Astrocyte (in vitro differentiated cells and primary cell): ENCODE measurements at regions not wholly inside any gene's neighbourhood (a gene's known extent, or its start where the extent isn't known, plus 50 kb on each side); places are given as distances from the start of the nearest gene placed in this dataset.

Source experiments
- DNase-seq: peaks from one replicate; pipeline ENCODE4 v3.0.0-alpha.2; 2010; ENCODE audit warnings: low read depth
- FAIRE-seq: peaks from 2 replicates; lab custom pipeline; 2011; peaks lifted over from hg19 to GRCh38; lab: Jason Lieb, UNC
- H2AFZ ChIP-seq: 2 replicates; pipeline ENCODE4 v1.6.0; 2012; ENCODE audit warnings: low read depth, low read length, inconsistent platforms
- H3K27ac ChIP-seq: 2 replicates; pipeline ENCODE4 v1.5.1; 2011; ENCODE audit warnings: low read depth, low read length, inconsistent platforms
- H3K27me3 ChIP-seq: 2 replicates; pipeline ENCODE4 v1.6.0; 2011; ENCODE audit warnings: low read length, inconsistent platforms; ENCODE audit not compliant: insufficient read depth
- H3K36me3 ChIP-seq: 2 replicates; pipeline ENCODE4 v1.5.1; 2011; ENCODE audit warnings: low read length, inconsistent platforms; ENCODE audit not compliant: insufficient read depth
- H3K4me1 ChIP-seq: 2 replicates; pipeline ENCODE4 v1.5.1; 2011; ENCODE audit warnings: low read length, inconsistent platforms; ENCODE audit not compliant: insufficient read depth
- H3K4me2 ChIP-seq: 2 replicates; pipeline ENCODE4 v1.6.0; 2012; ENCODE audit warnings: low read length, inconsistent platforms
- H3K4me3 ChIP-seq: 2 replicates; pipeline ENCODE4 v1.5.1; 2011; ENCODE audit warnings: low read depth, mild to moderate bottlenecking, low read length, inconsistent platforms; ENCODE audit not compliant: insufficient read depth
- H3K79me2 ChIP-seq: 2 replicates; pipeline ENCODE4 v1.6.0; 2012; ENCODE audit warnings: mild to moderate bottlenecking, low read length, inconsistent platforms; ENCODE audit not compliant: insufficient read depth
- H3K9ac ChIP-seq: 2 replicates; pipeline ENCODE4 v1.6.0; 2012; ENCODE audit warnings: mild to moderate bottlenecking, low read length, inconsistent platforms
- H3K9me3 ChIP-seq: 2 replicates; pipeline ENCODE4 v1.5.1; 2012; ENCODE audit warnings: low read depth, mild to moderate bottlenecking, low read length, inconsistent platforms; ENCODE audit not compliant: insufficient read depth
- H4K20me1 ChIP-seq: 2 replicates; pipeline ENCODE4 v1.6.0; 2012; ENCODE audit warnings: low read length, inconsistent platforms; ENCODE audit not compliant: insufficient read depth
- H3K27ac Mint-ChIP-seq: one replicate; pipeline ENCODE4 v1.8.0; 2021; ENCODE audit warnings: mild to moderate bottlenecking, mixed read lengths; ENCODE audit not compliant: unreplicated experiment
- H3K27me3 Mint-ChIP-seq: one replicate; pipeline ENCODE4 v1.8.0; 2021; ENCODE audit warnings: low read depth, mixed read lengths; ENCODE audit not compliant: unreplicated experiment
- H3K36me3 Mint-ChIP-seq: one replicate; pipeline ENCODE4 v1.8.0; 2021; ENCODE audit warnings: low read depth, mixed read lengths; ENCODE audit not compliant: unreplicated experiment
- H3K4me1 Mint-ChIP-seq: one replicate; pipeline ENCODE4 v1.8.0; 2021; ENCODE audit warnings: low read depth, mixed read lengths; ENCODE audit not compliant: unreplicated experiment
- H3K4me3 Mint-ChIP-seq: one replicate; pipeline ENCODE4 v1.8.0; 2021; ENCODE audit warnings: mild to moderate bottlenecking, moderate library complexity, mixed read lengths; ENCODE audit not compliant: unreplicated experiment
- H3K9me3 Mint-ChIP-seq: one replicate; pipeline ENCODE4 v1.8.0; 2021; ENCODE audit warnings: mild to moderate bottlenecking, mixed read lengths; ENCODE audit not compliant: unreplicated experiment
- CTCF ChIP-seq: IDR thresholded peaks from 2 replicates; pipeline ENCODE4 v1.5.1; 2011; ENCODE audit warnings: low read depth, mild to moderate bottlenecking, inconsistent platforms, low read length, moderate library complexity; ENCODE audit not compliant: insufficient read depth
- EZH2 ChIP-seq: IDR thresholded peaks from 2 replicates; pipeline ENCODE4 v1.6.1; 2012; ENCODE audit warnings: mild to moderate bottlenecking, low read length, inconsistent platforms; ENCODE audit not compliant: insufficient read depth

DNA sequence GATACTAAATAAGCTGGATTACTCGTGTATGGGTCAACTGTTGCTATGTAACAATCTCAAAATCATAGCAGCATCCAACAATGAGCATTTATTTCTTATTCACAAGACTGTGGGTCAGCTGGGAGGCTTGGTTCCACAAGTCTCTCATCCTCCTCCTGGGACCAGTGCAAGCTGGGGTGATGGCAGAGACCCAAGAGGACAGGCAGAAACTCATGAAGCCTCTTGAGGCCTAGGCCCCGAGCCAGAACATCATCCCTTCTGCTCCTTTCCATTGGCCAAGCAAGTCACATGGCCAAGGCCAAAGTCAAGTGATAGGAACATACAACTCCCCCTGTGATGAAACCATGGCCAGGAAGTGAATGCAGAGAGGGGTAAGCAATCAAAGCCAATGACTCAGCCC lies 422.1 kb downstream of the BCOR start:
- Histone ChIP-seq H3K4me1 (no peaks in the 10 kb centered on the region), H3K9me3 (no peaks in the 10 kb centered on the region), H3K27ac (no peak overlapping the region), H3K36me3 (no peaks in the 10 kb centered on the region), H3K79me2 (no peaks in the 10 kb centered on the region), H4K20me1 (no peaks in the 10 kb centered on the region), H3K4me3 (no peak overlapping the region), H2AFZ (no peak overlapping the region), H3K27me3 (no peaks in the 10 kb centered on the region), H3K4me2 (no peak overlapping the region), H3K9ac (no peak overlapping the region)
- Mint-ChIP-seq H3K9me3 (no peaks in the 10 kb centered on the region), H3K4me1 (peaks cover 2% of the 10 kb centered on the region), H3K27me3 (peaks cover 11% of the 10 kb centered on the region), H3K27ac (no peak overlapping the region), H3K4me3 (no peak overlapping the region), H3K36me3 (no peaks in the 10 kb centered on the region)
- TF ChIP-seq EZH2, result no peak
- TF ChIP-seq CTCF, result no peak
- FAIRE-seq (no peak), DNase-seq (no peak)

DNA sequence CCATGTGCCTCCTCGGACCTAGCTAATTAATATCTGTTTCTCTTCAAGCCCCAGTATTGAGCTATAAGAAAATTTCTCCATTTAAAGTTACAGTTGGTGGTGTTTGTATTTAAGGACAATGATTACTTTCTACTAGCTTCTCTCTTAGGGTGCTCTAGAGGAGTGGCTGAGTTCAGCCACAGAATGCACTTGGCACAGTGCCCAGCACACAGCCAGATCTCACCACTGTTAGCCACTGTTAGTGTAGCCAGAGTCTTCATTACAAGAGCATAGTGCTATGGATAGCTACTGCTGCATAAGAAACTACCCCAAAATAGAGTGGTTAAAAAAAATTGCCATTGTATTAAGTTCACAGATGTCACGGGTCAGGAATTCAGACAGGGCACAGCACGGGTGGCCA lies 421.3 kb downstream of the BCOR start:
- no peaks in the 10 kb centered on the region for H3K27me3 ChIP-seq
- H3K79me2 ChIP-seq, result no peaks in the 10 kb centered on the region
- H2AFZ ChIP-seq, result no peak overlapping the region
- DNase-seq (no peak), FAIRE-seq (peak; percentile 5)
- Mint-ChIP-seq H3K27ac (no peak overlapping the region), H3K9me3 (no peaks in the 10 kb centered on the region), H3K4me3 (no peak overlapping the region), H3K27me3 (peaks cover 11% of the 10 kb centered on the region), H3K4me1 (no peaks in the 10 kb centered on the region), H3K36me3 (no peaks in the 10 kb centered on the region)
- no peak overlapping the region for H3K4me2 ChIP-seq
- TF ChIP-seq CTCF, result no peak
- no peak for TF ChIP-seq EZH2
- no peaks in the 10 kb centered on the region for H3K9me3 ChIP-seq
- H3K4me3 ChIP-seq, result no peak overlapping the region
- no peaks in the 10 kb centered on the region for H3K4me1 ChIP-seq
- H3K36me3 ChIP-seq, result no peaks in the 10 kb centered on the region
- no peaks in the 10 kb centered on the region for H4K20me1 ChIP-seq
- no peak overlapping the region for H3K9ac ChIP-seq
- no peak overlapping the region for H3K27ac ChIP-seq

GRCh38 chrX:39677585-39677977 lies 420.2 kb downstream of the BCOR start:
- Mint-ChIP-seq H3K9me3 (no peaks in the 10 kb centered on the region), H3K4me3 (no peak overlapping the region), H3K27ac (no peak overlapping the region), H3K4me1 (no peaks in the 10 kb centered on the region), H3K27me3 (peaks cover 14% of the 10 kb centered on the region), H3K36me3 (no peaks in the 10 kb centered on the region)
- no peak overlapping the region for H3K9ac ChIP-seq
- H3K4me2 ChIP-seq, result no peak overlapping the region
- no peaks in the 10 kb centered on the region for H3K27me3 ChIP-seq
- no peak overlapping the region for H3K4me3 ChIP-seq
- DNase-seq, result no peak
- H3K27ac ChIP-seq, result no peak overlapping the region
- no peaks in the 10 kb centered on the region for H3K79me2 ChIP-seq
- TF ChIP-seq CTCF (no peak), EZH2 (no peak)
- H4K20me1 ChIP-seq, result no peaks in the 10 kb centered on the region
- peak; percentile 92 for FAIRE-seq
- H2AFZ ChIP-seq, result no peak overlapping the region
- H3K36me3 ChIP-seq, result no peaks in the 10 kb centered on the region
- H3K4me1 ChIP-seq, result no peaks in the 10 kb centered on the region
- H3K9me3 ChIP-seq, result no peaks in the 10 kb centered on the region
